GM12864 (cell line): ENCODE measurements at regions not wholly inside any gene's neighbourhood (a gene's known extent, or its start where the extent isn't known, plus 50 kb on each side); places are given as distances from the start of the nearest gene placed in this dataset.

Experiments used
- DNase-seq: peaks from one replicate; pipeline ENCODE4 v3.0.0-alpha.2; 2011; ENCODE audit warnings: low read depth
- H3K4me3 ChIP-seq: 2 replicates; pipeline ENCODE4 v1.5.1; 2011; ENCODE audit warnings: mild to moderate bottlenecking, low read depth, low read length, control low read depth
- TF ChIP-seq, protein P1 (sequence below): IDR thresholded peaks from 2 replicates; pipeline ENCODE4 v1.5.1; 2011; ENCODE audit warnings: low read depth, mild to moderate bottlenecking, moderate library complexity, low read length, control low read depth, inconsistent platforms; ENCODE audit errors: missing control alignments

DNA sequence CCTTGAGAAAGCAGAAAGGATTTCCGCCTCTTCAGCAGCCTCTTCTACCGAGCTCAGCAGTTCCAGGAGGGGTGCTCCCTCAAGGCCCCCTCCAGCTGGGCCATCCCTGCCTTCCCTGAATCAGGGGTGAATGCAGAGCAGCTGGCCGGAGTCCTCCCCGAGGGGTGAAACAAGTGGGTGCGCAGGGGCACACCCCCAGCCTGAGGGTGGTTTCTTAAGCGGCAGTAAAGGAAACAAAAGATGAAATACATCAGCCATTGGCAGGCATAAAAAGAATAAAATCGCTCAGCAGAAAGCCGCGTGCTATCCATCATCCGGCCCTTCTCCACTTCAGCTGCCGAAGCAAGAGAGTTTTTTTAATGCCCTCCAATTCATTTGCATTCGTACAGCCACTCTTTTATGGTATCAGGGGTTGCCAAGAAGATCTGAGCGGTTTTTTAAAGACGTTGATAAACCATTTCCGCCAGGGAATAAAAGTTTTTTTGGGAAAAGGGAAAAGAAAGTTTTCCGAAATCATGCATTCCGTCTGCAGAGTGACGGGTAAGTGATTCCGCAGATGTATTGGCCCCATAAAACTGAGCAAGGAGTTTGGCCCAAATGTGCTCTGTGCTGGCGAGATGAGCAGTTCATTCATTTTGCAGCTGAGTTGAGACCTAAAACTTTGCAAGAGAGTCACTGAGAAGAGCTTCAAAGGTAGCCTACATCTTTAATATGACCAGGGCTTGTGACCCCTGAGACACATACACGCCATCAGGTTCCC, 73.7 kb upstream of the ZC3H12A start:
- H3K4me3 ChIP-seq, result no peak overlapping the region
- no peak for DNase-seq
- TF ChIP-seq, protein P1, sequence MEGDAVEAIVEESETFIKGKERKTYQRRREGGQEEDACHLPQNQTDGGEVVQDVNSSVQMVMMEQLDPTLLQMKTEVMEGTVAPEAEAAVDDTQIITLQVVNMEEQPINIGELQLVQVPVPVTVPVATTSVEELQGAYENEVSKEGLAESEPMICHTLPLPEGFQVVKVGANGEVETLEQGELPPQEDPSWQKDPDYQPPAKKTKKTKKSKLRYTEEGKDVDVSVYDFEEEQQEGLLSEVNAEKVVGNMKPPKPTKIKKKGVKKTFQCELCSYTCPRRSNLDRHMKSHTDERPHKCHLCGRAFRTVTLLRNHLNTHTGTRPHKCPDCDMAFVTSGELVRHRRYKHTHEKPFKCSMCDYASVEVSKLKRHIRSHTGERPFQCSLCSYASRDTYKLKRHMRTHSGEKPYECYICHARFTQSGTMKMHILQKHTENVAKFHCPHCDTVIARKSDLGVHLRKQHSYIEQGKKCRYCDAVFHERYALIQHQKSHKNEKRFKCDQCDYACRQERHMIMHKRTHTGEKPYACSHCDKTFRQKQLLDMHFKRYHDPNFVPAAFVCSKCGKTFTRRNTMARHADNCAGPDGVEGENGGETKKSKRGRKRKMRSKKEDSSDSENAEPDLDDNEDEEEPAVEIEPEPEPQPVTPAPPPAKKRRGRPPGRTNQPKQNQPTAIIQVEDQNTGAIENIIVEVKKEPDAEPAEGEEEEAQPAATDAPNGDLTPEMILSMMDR, result no peak

DNA sequence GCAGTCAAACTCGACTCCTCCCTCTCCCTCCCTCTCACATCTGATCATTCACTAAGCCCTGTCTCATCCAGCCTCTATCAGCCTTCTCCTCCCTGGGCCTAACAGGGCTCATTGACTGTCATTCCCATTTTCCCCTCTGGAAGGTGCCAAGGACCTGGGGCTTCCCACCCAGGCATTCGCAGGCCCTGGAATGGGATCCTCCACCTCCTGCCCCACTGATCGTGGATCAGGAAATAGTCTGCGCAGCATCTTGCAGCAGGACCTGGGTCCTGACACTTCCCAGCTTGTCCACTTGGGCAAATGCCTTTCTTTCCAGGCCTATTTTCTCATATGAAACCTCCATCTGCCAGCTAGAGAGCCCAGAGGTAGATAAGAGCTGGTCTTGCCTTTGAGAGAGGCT, 71.2 kb upstream of the ZC3H12A start:
- TF ChIP-seq, protein P1, result no peak
- no peak overlapping the region for H3K4me3 ChIP-seq
- DNase-seq, result no peak

DNA sequence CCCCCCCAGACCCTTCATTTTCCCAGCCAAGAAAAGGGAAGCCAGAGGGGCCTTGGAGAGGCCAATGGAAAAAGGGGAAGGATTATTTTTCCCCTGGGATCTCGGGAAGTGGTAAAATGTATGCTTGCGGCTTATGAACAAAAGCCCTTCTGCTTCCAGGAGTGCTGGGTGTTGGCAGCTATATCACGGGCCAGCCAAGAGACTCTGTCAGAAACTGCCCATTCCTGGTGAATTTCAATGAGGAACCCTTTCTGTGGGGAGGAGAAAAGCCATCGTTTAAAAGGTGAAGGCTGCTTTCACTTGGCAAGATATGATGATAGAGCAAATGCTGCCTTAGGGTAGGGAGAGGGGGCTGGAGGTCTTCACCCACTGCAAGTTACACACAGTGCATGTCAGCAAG, 69.7 kb upstream of the ZC3H12A start:
- TF ChIP-seq, protein P1, result no peak
- no peak for DNase-seq
- no peak overlapping the region for H3K4me3 ChIP-seq

DNA sequence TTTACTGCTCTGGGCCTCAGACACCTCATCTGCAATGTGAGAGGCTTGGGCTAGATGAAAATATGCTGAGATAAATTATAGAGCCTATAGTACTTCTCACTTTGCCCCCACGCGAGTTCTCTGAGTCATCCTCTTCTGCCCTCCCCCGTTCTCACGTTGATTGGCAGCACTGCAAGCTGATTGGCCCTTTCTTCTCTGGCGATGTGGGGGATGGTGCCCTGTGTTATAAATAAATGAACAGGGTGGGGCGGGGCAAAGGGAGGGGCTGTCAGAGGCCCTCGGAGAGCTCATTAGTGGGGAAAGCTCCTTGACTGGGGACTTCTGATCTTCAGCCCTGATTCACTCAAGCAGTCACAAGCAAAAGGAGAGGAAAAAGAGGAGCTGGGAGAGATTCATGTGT, 64.3 kb upstream of the ZC3H12A start:
- DNase-seq, result no peak
- no peak overlapping the region for H3K4me3 ChIP-seq
- TF ChIP-seq, protein P1, result no peak

DNA sequence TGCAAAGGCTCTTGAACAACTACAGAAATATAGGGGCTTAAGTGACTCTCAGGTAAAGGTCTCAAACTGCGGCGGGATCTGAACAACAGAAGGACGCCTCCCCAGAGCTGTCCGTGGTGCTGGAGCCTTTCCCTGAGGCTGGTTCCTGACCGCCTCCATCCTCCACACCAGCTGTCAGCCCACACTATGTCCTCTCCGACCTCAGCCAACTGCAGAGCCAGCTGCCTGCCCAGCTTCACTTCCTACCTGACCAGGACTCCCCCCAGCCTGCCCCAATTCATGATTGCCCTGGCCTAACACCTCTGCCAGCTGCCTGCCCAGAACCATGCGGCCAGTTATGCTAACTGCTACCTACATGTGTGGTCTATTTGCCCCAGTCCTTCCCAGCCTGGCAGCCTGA, 63.6 kb upstream of the ZC3H12A start:
- H3K4me3 ChIP-seq, result no peak overlapping the region
- no peak for DNase-seq
- TF ChIP-seq, protein P1, result no peak

DNA sequence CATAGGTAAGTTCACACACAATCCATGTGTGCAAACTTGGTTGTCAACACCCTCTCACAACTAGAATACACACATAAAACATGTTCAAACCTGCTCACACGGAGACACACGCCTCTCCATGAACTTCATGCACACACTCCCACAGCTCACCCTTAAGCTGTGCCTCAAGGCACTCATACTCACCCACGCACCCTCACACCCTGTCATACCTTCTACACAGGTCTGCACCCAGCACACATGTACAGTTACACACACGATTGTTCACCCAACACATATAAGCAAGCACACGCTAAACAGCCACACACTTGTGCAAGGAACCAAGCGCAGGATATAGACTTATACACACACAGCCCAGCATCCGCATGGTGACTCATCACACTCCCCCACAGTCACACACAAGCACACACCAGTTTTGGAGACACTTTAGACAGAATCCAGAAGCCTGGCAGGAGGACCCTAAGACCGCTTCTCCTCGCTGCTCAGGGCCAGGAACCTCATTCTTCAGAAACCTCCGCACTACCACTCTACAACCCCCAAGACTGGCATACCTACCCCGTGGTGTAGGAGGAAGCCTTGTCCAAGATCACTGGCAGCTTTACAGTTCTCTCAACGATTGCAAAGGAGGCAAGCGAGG, 58.7 kb upstream of the ZC3H12A start:
- no peak for DNase-seq
- TF ChIP-seq, protein P1, result no peak
- no peak overlapping the region for H3K4me3 ChIP-seq

DNA sequence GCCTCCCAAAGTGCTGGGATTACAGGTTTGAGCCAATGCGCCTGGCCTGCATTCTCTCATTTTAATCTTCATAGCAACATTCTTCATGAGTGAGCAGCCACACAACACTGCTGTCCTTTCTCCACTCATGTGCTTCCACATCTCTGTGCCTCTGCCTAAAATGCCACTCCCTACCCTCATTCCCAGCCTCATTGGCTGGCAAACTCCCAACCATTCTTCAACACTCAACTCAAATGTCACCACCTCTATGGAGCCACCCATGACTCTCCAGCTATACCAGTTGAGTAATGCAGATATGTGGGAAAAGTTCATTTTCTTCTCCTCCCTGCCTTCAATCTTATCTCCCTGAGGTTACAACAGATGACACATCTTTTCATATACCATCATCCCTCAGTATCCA, 53.9 kb upstream of the ZC3H12A start:
- TF ChIP-seq, protein P1, result no peak
- no peak for DNase-seq
- H3K4me3 ChIP-seq, result no peak overlapping the region
